ENCODE measurements at regions not wholly inside any gene's neighbourhood (a gene's known extent, or its start where the extent isn't known, plus 50 kb on each side); places are given as distances from the start of the nearest gene placed in this dataset.

- DNase-seq: no peak
Observed at GRCh38 chr22:49242480-49242879, 585.2 kb downstream of the BRD1 start.

GRCh38 chr22:49241174-49241851 lies 586.4 kb downstream of the BRD1 start:
- DNase-seq: no peak

GRCh38 chr22:49240472-49240871 lies 587.2 kb downstream of the BRD1 start:
- no peak for DNase-seq

GRCh38 chr22:49240016-49240380 lies 587.7 kb downstream of the BRD1 start:
- no peak for DNase-seq

- DNase-seq: no peak
Observed at GRCh38 chr22:49239264-49240015, 588.2 kb downstream of the BRD1 start.

- no peak for DNase-seq
Observed at GRCh38 chr22:49238181-49239141, 589.2 kb downstream of the BRD1 start.

GRCh38 chr22:49237703-49238102 lies 590.0 kb downstream of the BRD1 start:
- DNase-seq: no peak

- DNase-seq: no peak
Observed at GRCh38 chr22:49237279-49237678, 590.4 kb downstream of the BRD1 start.

GRCh38 chr22:49236541-49237075 lies 591.1 kb downstream of the BRD1 start:
- no peak for DNase-seq

GRCh38 chr22:49235463-49236300 lies 592.0 kb downstream of the BRD1 start:
- no peak for DNase-seq

- DNase-seq: no peak
Observed at GRCh38 chr22:49234459-49234858, 593.2 kb downstream of the BRD1 start.

- no peak for DNase-seq
Observed at GRCh38 chr22:49233507-49234100, 594.1 kb downstream of the BRD1 start.

GRCh38 chr22:49232319-49233067 lies 595.2 kb downstream of the BRD1 start:
- no peak for DNase-seq

GRCh38 chr22:49230194-49230577 lies 597.5 kb downstream of the BRD1 start:
- no peak for DNase-seq

GRCh38 chr22:49229483-49230193 lies 598.0 kb downstream of the BRD1 start:
- DNase-seq: no peak

- no peak for DNase-seq
Observed at GRCh38 chr22:49228431-49229037, 599.1 kb downstream of the BRD1 start.

GRCh38 chr22:49227670-49228069 lies 600.0 kb downstream of the BRD1 start:
- no peak for DNase-seq

- no peak for DNase-seq
Observed at GRCh38 chr22:49226096-49226495, 601.6 kb downstream of the BRD1 start.

GRCh38 chr22:49224243-49224642 lies 603.4 kb downstream of the BRD1 start:
- DNase-seq: no peak

GRCh38 chr22:49218142-49218541 lies 609.5 kb downstream of the BRD1 start:
- DNase-seq: no peak

All from inflammatory macrophage treated with lipopolysaccharide for 1 hour (primary cell).